ENCODE measurements at regions not wholly inside any gene's neighbourhood (a gene's known extent, or its start where the extent isn't known, plus 50 kb on each side); places are given as distances from the start of the nearest gene placed in this dataset.

DNA sequence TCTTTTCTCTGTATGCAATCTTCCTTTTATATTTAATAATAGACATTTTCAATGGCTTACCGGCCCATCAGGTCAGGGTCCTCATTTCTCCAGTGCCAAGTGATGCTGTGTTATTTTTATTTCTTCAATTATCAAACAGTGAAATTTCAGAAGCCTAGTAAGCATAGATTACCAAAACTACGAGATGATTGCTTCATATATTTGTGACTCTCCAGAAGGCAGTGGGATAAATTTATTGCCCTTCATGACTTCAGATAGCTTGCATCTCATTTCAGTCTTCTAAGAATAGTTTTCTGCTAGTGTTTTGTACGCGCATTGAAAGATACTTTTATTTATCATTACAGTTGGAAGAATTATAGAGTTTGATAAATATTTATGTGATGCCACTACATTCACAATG is 139.6 kb downstream of the FAT3 start:
- H3K4me2 ChIP-seq (ENCODE audit: low read depth, low read length, poor library complexity, severe bottlenecking): no peak overlapping the region
- H3K9me3 ChIP-seq (ENCODE audit: insufficient read depth, low read length): no peaks in the 10 kb centered on the region
- no peak overlapping the region for H3K27ac ChIP-seq (ENCODE audit: low read depth, low read length)
- no peak overlapping the region for H2AFZ ChIP-seq (ENCODE audit: low read depth, low read length, severe bottlenecking)
- H3K27me3 ChIP-seq (ENCODE audit: low read length): no peaks in the 10 kb centered on the region
- H3F3A ChIP-seq (ENCODE audit: insufficient read depth): no peaks in the 10 kb centered on the region
- no peak overlapping the region for H3K4me3 ChIP-seq (ENCODE audit: insufficient read depth, low read length, poor library complexity, severe bottlenecking)
- no peaks in the 10 kb centered on the region for H4K20me1 ChIP-seq (ENCODE audit: low read depth, low read length)
- H3K9ac ChIP-seq (ENCODE audit: low read length): no peak overlapping the region
- H3K9me2 ChIP-seq (replicated peaks; ENCODE audit: insufficient read depth, low read length): no peaks in the 10 kb centered on the region
- TF ChIP-seq, protein P1, sequence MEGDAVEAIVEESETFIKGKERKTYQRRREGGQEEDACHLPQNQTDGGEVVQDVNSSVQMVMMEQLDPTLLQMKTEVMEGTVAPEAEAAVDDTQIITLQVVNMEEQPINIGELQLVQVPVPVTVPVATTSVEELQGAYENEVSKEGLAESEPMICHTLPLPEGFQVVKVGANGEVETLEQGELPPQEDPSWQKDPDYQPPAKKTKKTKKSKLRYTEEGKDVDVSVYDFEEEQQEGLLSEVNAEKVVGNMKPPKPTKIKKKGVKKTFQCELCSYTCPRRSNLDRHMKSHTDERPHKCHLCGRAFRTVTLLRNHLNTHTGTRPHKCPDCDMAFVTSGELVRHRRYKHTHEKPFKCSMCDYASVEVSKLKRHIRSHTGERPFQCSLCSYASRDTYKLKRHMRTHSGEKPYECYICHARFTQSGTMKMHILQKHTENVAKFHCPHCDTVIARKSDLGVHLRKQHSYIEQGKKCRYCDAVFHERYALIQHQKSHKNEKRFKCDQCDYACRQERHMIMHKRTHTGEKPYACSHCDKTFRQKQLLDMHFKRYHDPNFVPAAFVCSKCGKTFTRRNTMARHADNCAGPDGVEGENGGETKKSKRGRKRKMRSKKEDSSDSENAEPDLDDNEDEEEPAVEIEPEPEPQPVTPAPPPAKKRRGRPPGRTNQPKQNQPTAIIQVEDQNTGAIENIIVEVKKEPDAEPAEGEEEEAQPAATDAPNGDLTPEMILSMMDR (IDR thresholded peaks at IDR 0.05; ENCODE audit: insufficient read depth, low read length, poor library complexity, severe bottlenecking): no peak
- no peak for TF ChIP-seq EZH2phosphoT487 (conservative IDR thresholded peaks at IDR 0.05; ENCODE audit: low read length)
- H3K36me3 ChIP-seq (ENCODE audit: low read length): no peaks in the 10 kb centered on the region
- no peaks in the 10 kb centered on the region for H3K79me2 ChIP-seq (ENCODE audit: insufficient read depth, low read length)

GRCh38 chr11:92376146-92376599 is 151.6 kb downstream of the FAT3 start:
- no peaks in the 10 kb centered on the region for H3K9me3 ChIP-seq (ENCODE audit: insufficient read depth, low read length)
- H3K4me2 ChIP-seq (ENCODE audit: low read depth, low read length, poor library complexity, severe bottlenecking): no peak overlapping the region
- no peak overlapping the region for H3K4me3 ChIP-seq (ENCODE audit: insufficient read depth, low read length, poor library complexity, severe bottlenecking)
- no peaks in the 10 kb centered on the region for H3F3A ChIP-seq (ENCODE audit: insufficient read depth)
- no peak for TF ChIP-seq EZH2phosphoT487 (conservative IDR thresholded peaks at IDR 0.05; ENCODE audit: low read length)
- TF ChIP-seq, protein P1 (IDR thresholded peaks at IDR 0.05; ENCODE audit: insufficient read depth, low read length, poor library complexity, severe bottlenecking): no peak
- no peak overlapping the region for H2AFZ ChIP-seq (ENCODE audit: low read depth, low read length, severe bottlenecking)
- no peaks in the 10 kb centered on the region for H4K20me1 ChIP-seq (ENCODE audit: low read depth, low read length)
- no peaks in the 10 kb centered on the region for H3K36me3 ChIP-seq (ENCODE audit: low read length)
- H3K9ac ChIP-seq (ENCODE audit: low read length): no peak overlapping the region
- H3K27me3 ChIP-seq (ENCODE audit: low read length): no peaks in the 10 kb centered on the region
- H3K27ac ChIP-seq (ENCODE audit: low read depth, low read length): no peak overlapping the region
- no peaks in the 10 kb centered on the region for H3K79me2 ChIP-seq (ENCODE audit: insufficient read depth, low read length)
- H3K9me2 ChIP-seq (replicated peaks; ENCODE audit: insufficient read depth, low read length): no peaks in the 10 kb centered on the region

DNA sequence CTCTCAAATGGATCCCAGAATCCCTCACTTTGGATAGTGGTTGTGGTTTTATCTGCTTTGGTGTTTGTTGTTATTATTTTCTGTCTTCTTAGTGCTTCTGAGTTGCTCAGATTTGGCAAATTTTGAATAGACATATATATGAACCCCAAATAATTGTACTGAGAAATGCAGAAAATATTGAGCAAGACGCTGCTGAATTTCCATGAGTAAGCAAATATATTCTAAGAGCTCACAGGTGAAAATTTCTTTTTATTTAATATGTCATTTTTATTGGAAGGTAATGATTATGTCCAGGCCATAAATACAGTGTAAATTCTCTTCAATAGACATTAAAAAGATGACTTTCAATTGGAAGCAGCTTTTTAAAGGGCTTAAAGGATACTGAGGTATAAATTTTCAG is 152.1 kb downstream of the FAT3 start:
- H3F3A ChIP-seq (ENCODE audit: insufficient read depth): no peaks in the 10 kb centered on the region

More for the DNA sequence above, 152.1 kb downstream of the FAT3 start:
- TF ChIP-seq, protein P1 (IDR thresholded peaks at IDR 0.05; ENCODE audit: insufficient read depth, low read length, poor library complexity, severe bottlenecking): no peak
- no peak for TF ChIP-seq EZH2phosphoT487 (conservative IDR thresholded peaks at IDR 0.05; ENCODE audit: low read length)
- no peaks in the 10 kb centered on the region for H4K20me1 ChIP-seq (ENCODE audit: low read depth, low read length)
- no peak overlapping the region for H2AFZ ChIP-seq (ENCODE audit: low read depth, low read length, severe bottlenecking)
- no peaks in the 10 kb centered on the region for H3K9me2 ChIP-seq (replicated peaks; ENCODE audit: insufficient read depth, low read length)
- no peak overlapping the region for H3K4me3 ChIP-seq (ENCODE audit: insufficient read depth, low read length, poor library complexity, severe bottlenecking)
- no peaks in the 10 kb centered on the region for H3K9me3 ChIP-seq (ENCODE audit: insufficient read depth, low read length)
- H3K36me3 ChIP-seq (ENCODE audit: low read length): no peaks in the 10 kb centered on the region
- H3K4me2 ChIP-seq (ENCODE audit: low read depth, low read length, poor library complexity, severe bottlenecking): no peak overlapping the region
- H3K79me2 ChIP-seq (ENCODE audit: insufficient read depth, low read length): no peaks in the 10 kb centered on the region
- no peak overlapping the region for H3K27ac ChIP-seq (ENCODE audit: low read depth, low read length)
- no peaks in the 10 kb centered on the region for H3K27me3 ChIP-seq (ENCODE audit: low read length)
- no peak overlapping the region for H3K9ac ChIP-seq (ENCODE audit: low read length)

Data from SU-DHL-6 (cell line).